ENCODE measurements at regions not wholly inside any gene's neighbourhood (a gene's known extent, or its start where the extent isn't known, plus 50 kb on each side); places are given as distances from the start of the nearest gene placed in this dataset.
"Not testable (repeated sequence)": the region's sequence is repeated elsewhere in the genome, so short reads cannot be mapped to it uniquely, and the experiment has no call there.

GRCh38 chr2:13488965-13489364, 772.2 kb downstream of the TRIB2 start:
- H3K4me1 Mint-ChIP-seq, result no peaks in the 10 kb centered on the region
- H3K4me3 Mint-ChIP-seq, result no peak overlapping the region

GRCh38 chr2:13492262-13492661, 775.5 kb downstream of the TRIB2 start:
- no peak for ATAC-seq
- Mint-ChIP-seq H3K27me3 (no peaks in the 10 kb centered on the region), H3K4me3 (no peak overlapping the region), H3K9me3 (peaks cover 2% of the 10 kb centered on the region), H3K4me1 (no peaks in the 10 kb centered on the region), H3K36me3 (no peaks in the 10 kb centered on the region), H3K27ac (no peak overlapping the region)

More at GRCh38 chr2:13488965-13489364, 772.2 kb downstream of the TRIB2 start:
- Mint-ChIP-seq H3K36me3 (no peaks in the 10 kb centered on the region), H3K27ac (no peak overlapping the region), H3K27me3 (no peaks in the 10 kb centered on the region), H3K9me3 (peaks cover 2% of the 10 kb centered on the region)
- ATAC-seq, result no peak

GRCh38 chr2:13495051-13495450, 778.3 kb downstream of the TRIB2 start:
- peaks cover 2% of the 10 kb centered on the region for H3K9me3 Mint-ChIP-seq
- no peak overlapping the region for H3K4me3 Mint-ChIP-seq
- no peak for ATAC-seq
- H3K27me3 Mint-ChIP-seq, result no peaks in the 10 kb centered on the region
- H3K27ac Mint-ChIP-seq, result no peak overlapping the region
- no peaks in the 10 kb centered on the region for H3K4me1 Mint-ChIP-seq
- H3K36me3 Mint-ChIP-seq, result no peaks in the 10 kb centered on the region

- no peaks in the 10 kb centered on the region for H3K4me1 Mint-ChIP-seq
- H3K36me3 Mint-ChIP-seq, result no peaks in the 10 kb centered on the region
- no peaks in the 10 kb centered on the region for H3K27me3 Mint-ChIP-seq
- ATAC-seq, result no peak
- no peak overlapping the region for H3K27ac Mint-ChIP-seq
- peaks cover 6% of the 10 kb centered on the region for H3K9me3 Mint-ChIP-seq
- H3K4me3 Mint-ChIP-seq, result no peak overlapping the region
Observed at GRCh38 chr2:13504808-13505207, 788.1 kb downstream of the TRIB2 start.

- H3K36me3 Mint-ChIP-seq, result no peaks in the 10 kb centered on the region
- ATAC-seq, result no peak
- H3K27me3 Mint-ChIP-seq, result no peaks in the 10 kb centered on the region
- H3K9me3 Mint-ChIP-seq, result no peaks in the 10 kb centered on the region
- H3K4me1 Mint-ChIP-seq, result no peaks in the 10 kb centered on the region
- no peak overlapping the region for H3K4me3 Mint-ChIP-seq
- no peak overlapping the region for H3K27ac Mint-ChIP-seq
Observed at GRCh38 chr2:13508671-13509070, 791.9 kb downstream of the TRIB2 start.

- Mint-ChIP-seq H3K27ac (no peak overlapping the region), H3K4me3 (no peak overlapping the region), H3K36me3 (no peaks in the 10 kb centered on the region), H3K4me1 (no peaks in the 10 kb centered on the region), H3K27me3 (no peaks in the 10 kb centered on the region), H3K9me3 (no peaks in the 10 kb centered on the region)
- no peak for ATAC-seq
Observed at GRCh38 chr2:13515254-13515653, 798.5 kb downstream of the TRIB2 start.

GRCh38 chr2:13522096-13522495, 805.4 kb downstream of the TRIB2 start:
- ATAC-seq, result no peak
- no peaks in the 10 kb centered on the region for H3K9me3 Mint-ChIP-seq
- H3K4me3 Mint-ChIP-seq, result no peak overlapping the region
- no peak overlapping the region for H3K27ac Mint-ChIP-seq
- H3K4me1 Mint-ChIP-seq, result no peaks in the 10 kb centered on the region
- no peaks in the 10 kb centered on the region for H3K27me3 Mint-ChIP-seq
- no peaks in the 10 kb centered on the region for H3K36me3 Mint-ChIP-seq

GRCh38 chr2:13522917-13523821, 806.4 kb downstream of the TRIB2 start:
- no peak for ATAC-seq
- no peaks in the 10 kb centered on the region for H3K27me3 Mint-ChIP-seq
- no peak overlapping the region for H3K4me3 Mint-ChIP-seq
- no peaks in the 10 kb centered on the region for H3K4me1 Mint-ChIP-seq
- no peaks in the 10 kb centered on the region for H3K36me3 Mint-ChIP-seq
- H3K9me3 Mint-ChIP-seq, result no peaks in the 10 kb centered on the region
- H3K27ac Mint-ChIP-seq, result no peak overlapping the region

- ATAC-seq, result no peak
- no peak overlapping the region for H3K27ac Mint-ChIP-seq
- H3K36me3 Mint-ChIP-seq, result no peaks in the 10 kb centered on the region
- H3K4me1 Mint-ChIP-seq, result no peaks in the 10 kb centered on the region
- no peaks in the 10 kb centered on the region for H3K9me3 Mint-ChIP-seq
- no peaks in the 10 kb centered on the region for H3K27me3 Mint-ChIP-seq
- no peak overlapping the region for H3K4me3 Mint-ChIP-seq
Observed at GRCh38 chr2:13524492-13524891, 807.8 kb downstream of the TRIB2 start.

- not testable (repeated sequence) for H3K9me3 Mint-ChIP-seq, H3K4me3 Mint-ChIP-seq, ATAC-seq
Observed at GRCh38 chr2:13531735-13532410, 815.1 kb downstream of the TRIB2 start.

GRCh38 chr2:13532781-13533523, 816.2 kb downstream of the TRIB2 start:
- not testable (repeated sequence) for H3K36me3 Mint-ChIP-seq, H3K4me1 Mint-ChIP-seq, ATAC-seq, H3K9me3 Mint-ChIP-seq, H3K4me3 Mint-ChIP-seq, H3K27me3 Mint-ChIP-seq, H3K27ac Mint-ChIP-seq

More at GRCh38 chr2:13531735-13532410, 815.1 kb downstream of the TRIB2 start:
- not testable (repeated sequence) for H3K27me3 Mint-ChIP-seq, H3K36me3 Mint-ChIP-seq, H3K4me1 Mint-ChIP-seq, H3K27ac Mint-ChIP-seq

GRCh38 chr2:13533524-13533922, 816.8 kb downstream of the TRIB2 start:
- H3K4me1 Mint-ChIP-seq, result no peaks in the 10 kb centered on the region
- no peak for ATAC-seq
- no peaks in the 10 kb centered on the region for H3K27me3 Mint-ChIP-seq

GRCh38 chr2:13536941-13537340, 820.2 kb downstream of the TRIB2 start:
- Mint-ChIP-seq H3K27me3 (no peaks in the 10 kb centered on the region), H3K36me3 (no peaks in the 10 kb centered on the region), H3K4me1 (no peaks in the 10 kb centered on the region), H3K4me3 (no peak overlapping the region), H3K27ac (no peak overlapping the region), H3K9me3 (peaks cover 5% of the 10 kb centered on the region)
- ATAC-seq, result no peak

More at GRCh38 chr2:13533524-13533922, 816.8 kb downstream of the TRIB2 start:
- peaks cover 7% of the 10 kb centered on the region for H3K9me3 Mint-ChIP-seq
- no peaks in the 10 kb centered on the region for H3K36me3 Mint-ChIP-seq
- H3K4me3 Mint-ChIP-seq, result no peak overlapping the region
- no peak overlapping the region for H3K27ac Mint-ChIP-seq

- Mint-ChIP-seq H3K27me3 (no peaks in the 10 kb centered on the region), H3K4me3 (no peak overlapping the region), H3K36me3 (no peaks in the 10 kb centered on the region), H3K4me1 (no peaks in the 10 kb centered on the region), H3K9me3 (peaks cover 2% of the 10 kb centered on the region), H3K27ac (no peak overlapping the region)
- ATAC-seq, result no peak
Observed at GRCh38 chr2:13537771-13538349, 821.1 kb downstream of the TRIB2 start.

GRCh38 chr2:13539296-13539695, 822.6 kb downstream of the TRIB2 start:
- Mint-ChIP-seq H3K36me3 (no peaks in the 10 kb centered on the region), H3K4me3 (no peak overlapping the region), H3K27ac (no peak overlapping the region), H3K27me3 (no peaks in the 10 kb centered on the region), H3K9me3 (peaks cover 2% of the 10 kb centered on the region), H3K4me1 (no peaks in the 10 kb centered on the region)
- no peak for ATAC-seq

All from stimulated activated memory B cell treated with anti-CD40 and anti-IgM and Interleukin-4, amounts not matched to agents 10 μg/mL and 1 μg/mL and 100 μg/mL, for 72 hours (primary cell).